Testis (tissue), 2 donors: ENCODE measurements at regions not wholly inside any gene's neighbourhood (a gene's known extent, or its start where the extent isn't known, plus 50 kb on each side); places are given as distances from the start of the nearest gene placed in this dataset.
"Not testable (repeated sequence)": the region's sequence is repeated elsewhere in the genome, so short reads cannot be mapped to it uniquely, and the experiment has no call there.

Experiments
- DNase-seq: peaks from one replicate; pipeline ENCODE4 v3.0.0-alpha.2; 2019
- H3K27ac ChIP-seq, 2 donors: fragments of 200-600 bp; sonication (generic); one replicate each; pipeline ENCODE4 v1.5.1; 2019
- H3K27me3 ChIP-seq: fragments of 200-600 bp; sonication (generic); one replicate; pipeline ENCODE4 v1.5.1; 2019
- H3K36me3 ChIP-seq: fragments of 200-600 bp; sonication (generic); one replicate; pipeline ENCODE4 v1.5.1; 2017; ENCODE audit warnings: low read depth; ENCODE audit errors: missing control alignments
- H3K4me1 ChIP-seq: fragments of 200-600 bp; sonication (generic); one replicate; pipeline ENCODE4 v1.5.1; 2019
- H3K4me3 ChIP-seq, 2 donors: fragments of 200-600 bp; sonication (generic); one replicate each; pipeline ENCODE4 v1.5.1; 2017 to 2019
- H3K9me3 ChIP-seq: fragments of 200-600 bp; sonication (generic); one replicate; pipeline ENCODE4 v1.5.1; 2017
- POLR2A ChIP-seq: fragments of 450-650 bp; IDR thresholded peaks from one replicate; pipeline ENCODE4 v1.6.1; 2017; ENCODE audit warnings: antibody characterized with exemption, mild to moderate bottlenecking, moderate library complexity
- WGBS, 2 donors: methylation state at CpG; one replicate each; pipeline ENCODE4 v1.1.5; 2018; 5-methylcytosine and 5-hydroxymethylcytosine counted together
- intact Hi-C: fragments of 100-400 bp; cut with DNase I; formaldehyde crosslinking; loops from one replicate; pipeline ENCODE4 v1.15.1; 2023; ENCODE audit warnings: low total_unique reads
- TF ChIP-seq, protein P1 (sequence below), 3 experiments: fragments of 450-650 bp in 2 of 3; fragments of 200-600 bp in 1 of 3; sonication (generic) in 1 of 3; IDR thresholded peaks; one replicate each; pipeline ENCODE4 v1.5.1; 2016 to 2019; ENCODE audit warnings: antibody characterized with exemption in 3 of 3, mild to moderate bottlenecking in 2 of 3, moderate library complexity in 1 of 3

DNA sequence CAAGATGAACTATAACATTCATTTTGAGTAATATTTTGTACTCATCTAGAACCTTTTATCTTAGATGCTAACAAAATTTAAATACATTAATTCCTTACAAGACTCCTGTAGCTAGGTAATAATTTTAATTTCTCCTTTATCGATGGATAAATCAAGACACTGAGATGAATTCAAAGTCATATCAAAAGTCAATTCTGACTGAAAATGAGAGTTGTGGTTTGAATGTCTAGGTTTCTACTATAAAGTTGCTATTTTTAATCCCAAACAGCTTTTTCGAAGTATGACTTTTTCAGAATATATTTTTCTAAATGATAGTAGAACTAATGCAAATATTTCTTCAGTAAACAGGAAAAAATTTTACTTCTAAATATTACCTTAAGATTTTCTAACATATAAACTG is 491.7 kb upstream of the FAM174A start:
- intact Hi-C loops = no loop called here
- DNase-seq = no peak
- Histone ChIP-seq H3K27ac (no peak overlapping the region), H3K9me3 (no peaks in the 10 kb centered on the region), H3K27me3 (no peaks in the 10 kb centered on the region), H3K36me3 (no peaks in the 10 kb centered on the region), H3K4me3 (no peak overlapping the region), H3K4me1 (no peaks in the 10 kb centered on the region)
- TF ChIP-seq POLR2A = no peak
- TF ChIP-seq, protein P1, sequence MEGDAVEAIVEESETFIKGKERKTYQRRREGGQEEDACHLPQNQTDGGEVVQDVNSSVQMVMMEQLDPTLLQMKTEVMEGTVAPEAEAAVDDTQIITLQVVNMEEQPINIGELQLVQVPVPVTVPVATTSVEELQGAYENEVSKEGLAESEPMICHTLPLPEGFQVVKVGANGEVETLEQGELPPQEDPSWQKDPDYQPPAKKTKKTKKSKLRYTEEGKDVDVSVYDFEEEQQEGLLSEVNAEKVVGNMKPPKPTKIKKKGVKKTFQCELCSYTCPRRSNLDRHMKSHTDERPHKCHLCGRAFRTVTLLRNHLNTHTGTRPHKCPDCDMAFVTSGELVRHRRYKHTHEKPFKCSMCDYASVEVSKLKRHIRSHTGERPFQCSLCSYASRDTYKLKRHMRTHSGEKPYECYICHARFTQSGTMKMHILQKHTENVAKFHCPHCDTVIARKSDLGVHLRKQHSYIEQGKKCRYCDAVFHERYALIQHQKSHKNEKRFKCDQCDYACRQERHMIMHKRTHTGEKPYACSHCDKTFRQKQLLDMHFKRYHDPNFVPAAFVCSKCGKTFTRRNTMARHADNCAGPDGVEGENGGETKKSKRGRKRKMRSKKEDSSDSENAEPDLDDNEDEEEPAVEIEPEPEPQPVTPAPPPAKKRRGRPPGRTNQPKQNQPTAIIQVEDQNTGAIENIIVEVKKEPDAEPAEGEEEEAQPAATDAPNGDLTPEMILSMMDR (IDR thresholded peaks at IDR 0.05) = no peak
- 92 to 93% methylated on average over 2 of the region's 2 CpGs for WGBS, 2 donors

DNA sequence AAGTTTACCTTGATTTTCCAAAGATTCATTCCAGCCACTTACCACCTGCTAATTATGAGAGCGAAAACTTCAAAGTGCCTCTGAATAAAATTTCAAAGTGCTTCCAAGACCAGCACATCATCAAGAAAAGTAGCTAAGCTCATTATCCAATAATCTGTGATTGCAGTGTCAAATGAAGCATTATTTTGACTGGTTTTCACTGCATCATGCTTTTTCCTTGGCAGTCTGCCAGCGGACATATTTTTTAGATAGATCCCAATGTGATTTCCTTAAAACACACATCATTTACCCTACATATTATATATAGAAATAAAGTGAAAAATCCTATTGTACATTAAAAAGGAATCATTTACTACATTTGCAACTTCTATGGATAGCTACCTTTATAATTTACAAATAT is 508.6 kb upstream of the FAM174A start:
- Histone ChIP-seq H3K36me3 (no peaks in the 10 kb centered on the region), H3K27me3 (no peaks in the 10 kb centered on the region), H3K4me1 (no peaks in the 10 kb centered on the region), H3K27ac (no peak overlapping the region), H3K9me3 (no peaks in the 10 kb centered on the region), H3K4me3 (no peak overlapping the region)
- 63 to 78% methylated on average over 2 of the region's 2 CpGs for WGBS, 2 donors
- TF ChIP-seq, protein P1 (IDR thresholded peaks at IDR 0.05) = no peak
- TF ChIP-seq POLR2A = no peak
- DNase-seq = no peak
- intact Hi-C loops = no loop called here

GRCh38 chr5:100023536-100023935 is 511.6 kb upstream of the FAM174A start:
- TF ChIP-seq, protein P1 (IDR thresholded peaks at IDR 0.05) = no peak
- no peak for TF ChIP-seq POLR2A
- Histone ChIP-seq H3K4me3 (no peak overlapping the region), H3K27me3 (no peaks in the 10 kb centered on the region), H3K4me1 (no peaks in the 10 kb centered on the region), H3K27ac (no peak overlapping the region), H3K36me3 (no peaks in the 10 kb centered on the region), H3K9me3 (no peaks in the 10 kb centered on the region)
- DNase-seq = no peak
- intact Hi-C loops = no loop called here

GRCh38 chr5:100017520-100018262 is 517.5 kb upstream of the FAM174A start:
- Histone ChIP-seq H3K27ac (no peak overlapping the region), H3K36me3 (no peaks in the 10 kb centered on the region), H3K4me1 (no peaks in the 10 kb centered on the region), H3K4me3 (no peak overlapping the region), H3K27me3 (no peaks in the 10 kb centered on the region), H3K9me3 (no peaks in the 10 kb centered on the region)
- 73 to 81% methylated on average over 6 of the region's 6 CpGs for WGBS, 2 donors
- no peak for TF ChIP-seq POLR2A
- TF ChIP-seq, protein P1 (IDR thresholded peaks at IDR 0.05) = no peak
- intact Hi-C loops = no loop called here
- no peak for DNase-seq

GRCh38 chr5:100013305-100013704 is 521.9 kb upstream of the FAM174A start:
- H3K9me3 ChIP-seq, H3K4me3 ChIP-seq, intact Hi-C loops, H3K27ac ChIP-seq, H3K36me3 ChIP-seq, DNase-seq, H3K4me1 ChIP-seq, H3K27me3 ChIP-seq: not testable (repeated sequence)
- WGBS, 2 donors = 86 to 98% methylated on average over 4 of the region's 4 CpGs

GRCh38 chr5:100011160-100011559 is 524.0 kb upstream of the FAM174A start:
- H3K27me3 ChIP-seq, H3K36me3 ChIP-seq, H3K4me1 ChIP-seq, H3K27ac ChIP-seq, intact Hi-C loops, DNase-seq, H3K4me3 ChIP-seq, H3K9me3 ChIP-seq: not testable (repeated sequence)
- 82 to 89% methylated on average over 10 of the region's 10 CpGs for WGBS, 2 donors
